ENCODE measurements at regions not wholly inside any gene's neighbourhood (a gene's known extent, or its start where the extent isn't known, plus 50 kb on each side); places are given as distances from the start of the nearest gene placed in this dataset.

DNA sequence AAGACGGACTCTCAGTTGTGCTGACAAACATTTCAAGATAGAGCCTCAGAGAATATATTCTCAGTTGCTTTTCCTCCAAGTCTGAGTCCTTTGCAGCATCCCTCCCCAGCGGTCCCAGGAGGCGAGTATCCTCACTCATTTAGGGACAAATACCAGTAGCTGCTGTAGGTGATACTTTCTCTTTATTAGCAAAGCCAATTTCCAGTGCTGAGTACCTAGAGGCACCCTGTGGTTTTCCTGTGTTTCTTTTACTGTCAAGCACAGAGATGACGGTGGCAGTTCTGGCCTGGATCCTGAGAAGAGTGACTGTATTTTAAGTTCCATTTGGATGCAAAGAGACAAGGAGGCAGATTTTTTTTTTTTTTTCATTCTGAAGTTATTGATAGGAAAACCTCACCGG lies 1058.4 kb downstream of the SORCS3 start:
- no peaks in the 10 kb centered on the region for H3K36me3 Mint-ChIP-seq (ENCODE audit: low read depth)
- no peaks in the 10 kb centered on the region for H3K27me3 Mint-ChIP-seq
- intact Hi-C loops (cut with micrococcal nuclease): no loop called here
- DNase-seq: no peak
- no peaks in the 10 kb centered on the region for H3K9me3 Mint-ChIP-seq
- H3K4me1 Mint-ChIP-seq: no peaks in the 10 kb centered on the region
- no peak overlapping the region for H3K4me3 Mint-ChIP-seq
- no peak overlapping the region for H3K27ac Mint-ChIP-seq

DNA sequence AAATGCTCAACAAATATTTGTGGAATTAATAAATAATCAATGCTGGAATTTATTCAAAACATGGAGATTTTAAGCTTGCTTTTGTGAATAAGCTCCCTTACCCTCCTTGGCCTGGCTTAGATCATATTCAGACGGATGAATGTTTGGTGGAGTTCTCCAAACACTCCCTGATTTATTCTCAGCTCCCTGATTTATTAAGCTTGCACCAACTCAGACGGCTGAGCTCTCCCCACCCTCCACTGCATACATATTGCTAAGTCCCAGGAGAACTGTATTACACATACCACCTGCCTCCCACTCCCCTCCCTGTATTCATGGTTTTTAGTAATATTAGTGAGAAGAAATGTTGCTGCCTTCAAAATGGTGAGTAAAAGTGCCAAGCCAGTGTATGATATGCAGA lies 1057.5 kb downstream of the SORCS3 start:
- no peak overlapping the region for H3K4me3 Mint-ChIP-seq
- no peaks in the 10 kb centered on the region for H3K27me3 Mint-ChIP-seq
- intact Hi-C loops (cut with micrococcal nuclease): no loop called here
- H3K4me1 Mint-ChIP-seq: no peaks in the 10 kb centered on the region
- no peaks in the 10 kb centered on the region for H3K9me3 Mint-ChIP-seq
- no peaks in the 10 kb centered on the region for H3K36me3 Mint-ChIP-seq (ENCODE audit: low read depth)
- no peak overlapping the region for H3K27ac Mint-ChIP-seq
- DNase-seq: no peak

DNA sequence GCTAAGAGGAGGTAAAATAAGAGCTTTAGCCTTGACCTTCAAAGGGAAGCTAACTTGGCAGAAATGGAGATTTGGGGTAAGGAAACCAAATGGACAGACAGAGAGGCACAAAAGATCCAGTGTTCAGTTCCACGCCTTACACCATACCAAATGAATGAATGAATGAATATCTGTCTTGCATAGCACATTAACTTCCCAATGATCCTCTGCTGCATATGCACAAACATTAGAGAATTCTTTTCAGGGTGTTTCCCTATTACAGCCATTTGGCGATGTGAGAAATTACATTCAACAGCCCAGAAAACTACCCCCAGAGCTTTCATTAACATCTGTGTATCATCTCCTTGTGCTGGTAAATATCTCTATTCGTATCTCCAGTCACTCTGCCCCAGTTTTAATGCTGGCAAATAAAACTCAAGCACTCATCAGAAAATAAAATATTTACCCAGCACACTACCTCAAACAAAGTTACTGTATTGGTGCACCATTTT lies 1056.2 kb downstream of the SORCS3 start:
- Mint-ChIP-seq H3K36me3 (ENCODE audit: low read depth) (no peaks in the 10 kb centered on the region), H3K27ac (no peak overlapping the region), H3K9me3 (no peaks in the 10 kb centered on the region), H3K4me3 (no peak overlapping the region), H3K4me1 (no peaks in the 10 kb centered on the region), H3K27me3 (no peaks in the 10 kb centered on the region)
- DNase-seq: no peak
- intact Hi-C loops (cut with micrococcal nuclease): no loop called here

DNA sequence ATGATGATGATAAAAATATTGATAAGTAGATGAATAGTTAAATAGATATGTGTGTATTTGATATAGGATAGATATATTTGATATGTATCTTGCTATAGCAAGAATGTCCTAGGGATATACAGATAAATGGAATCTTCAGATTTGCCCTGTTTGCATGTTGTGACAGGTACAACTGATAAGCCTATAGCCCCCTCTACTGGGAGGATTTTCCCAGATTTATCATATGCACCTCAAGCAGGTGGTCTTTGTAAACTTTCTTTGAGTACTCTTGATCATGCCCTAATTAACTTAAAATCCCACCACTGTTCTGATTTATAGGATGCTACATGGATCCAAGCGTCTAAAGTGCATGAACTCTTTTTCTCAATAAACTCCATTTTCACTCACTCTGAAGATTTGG lies 1050.7 kb downstream of the SORCS3 start:
- Mint-ChIP-seq H3K9me3 (no peaks in the 10 kb centered on the region), H3K4me3 (no peak overlapping the region), H3K36me3 (ENCODE audit: low read depth) (no peaks in the 10 kb centered on the region), H3K4me1 (no peaks in the 10 kb centered on the region), H3K27ac (no peak overlapping the region), H3K27me3 (no peaks in the 10 kb centered on the region)
- intact Hi-C loops (cut with micrococcal nuclease): no loop called here
- DNase-seq: no peak

DNA sequence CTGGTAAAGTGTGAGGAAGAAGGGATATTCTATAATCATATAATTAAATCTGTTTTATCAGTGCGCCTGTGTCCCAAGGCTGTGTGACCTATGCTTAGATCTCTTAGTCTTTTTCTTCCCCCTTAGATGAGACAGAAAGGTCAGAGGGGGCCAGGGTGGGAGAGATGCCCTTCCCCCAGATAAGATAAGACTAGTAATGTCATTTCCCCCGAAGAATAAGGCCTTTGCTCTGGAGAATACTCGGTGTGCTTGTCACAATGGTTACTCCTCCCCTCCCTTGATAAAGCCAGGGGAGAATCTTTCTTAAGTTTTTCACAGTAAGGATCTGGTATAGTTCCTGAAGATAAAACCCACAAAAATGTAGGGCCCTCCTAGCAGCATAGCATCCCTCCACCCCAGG lies 1041.8 kb downstream of the SORCS3 start:
- Mint-ChIP-seq H3K27me3 (no peaks in the 10 kb centered on the region), H3K36me3 (ENCODE audit: low read depth) (no peaks in the 10 kb centered on the region)
- intact Hi-C loops (cut with micrococcal nuclease): no loop called here

DNA sequence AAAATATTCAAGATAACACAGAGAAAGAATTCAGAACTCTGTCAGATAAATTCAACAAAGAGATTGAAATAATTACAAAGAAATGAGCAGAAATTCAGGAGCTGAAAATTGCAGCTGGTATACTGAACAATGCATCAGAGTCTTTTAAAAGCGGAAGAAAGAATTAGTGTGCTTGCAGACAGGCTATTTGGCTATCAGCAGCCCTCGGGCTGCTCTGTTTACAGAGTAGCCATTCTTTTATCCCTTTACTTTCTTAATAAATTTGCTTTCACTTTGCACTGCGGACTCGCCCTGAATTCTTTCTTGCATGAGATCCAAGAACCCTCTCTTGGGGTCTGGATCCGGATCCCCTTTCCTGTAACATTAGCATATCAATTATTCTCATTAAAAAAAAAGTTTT lies 1040.0 kb downstream of the SORCS3 start:
- DNase-seq: no peak
- H3K9me3 Mint-ChIP-seq: peaks cover 3% of the 10 kb centered on the region
- no peaks in the 10 kb centered on the region for H3K4me1 Mint-ChIP-seq
- H3K4me3 Mint-ChIP-seq: no peak overlapping the region
- no peaks in the 10 kb centered on the region for H3K36me3 Mint-ChIP-seq (ENCODE audit: low read depth)
- no peaks in the 10 kb centered on the region for H3K27me3 Mint-ChIP-seq
- H3K27ac Mint-ChIP-seq: no peak overlapping the region
- intact Hi-C loops (cut with micrococcal nuclease): no loop called here

More for the DNA sequence above, 1041.8 kb downstream of the SORCS3 start:
- Mint-ChIP-seq H3K4me1 (no peaks in the 10 kb centered on the region), H3K9me3 (peaks cover 5% of the 10 kb centered on the region), H3K27ac (no peak overlapping the region), H3K4me3 (no peak overlapping the region)
- no peak for DNase-seq

DNA sequence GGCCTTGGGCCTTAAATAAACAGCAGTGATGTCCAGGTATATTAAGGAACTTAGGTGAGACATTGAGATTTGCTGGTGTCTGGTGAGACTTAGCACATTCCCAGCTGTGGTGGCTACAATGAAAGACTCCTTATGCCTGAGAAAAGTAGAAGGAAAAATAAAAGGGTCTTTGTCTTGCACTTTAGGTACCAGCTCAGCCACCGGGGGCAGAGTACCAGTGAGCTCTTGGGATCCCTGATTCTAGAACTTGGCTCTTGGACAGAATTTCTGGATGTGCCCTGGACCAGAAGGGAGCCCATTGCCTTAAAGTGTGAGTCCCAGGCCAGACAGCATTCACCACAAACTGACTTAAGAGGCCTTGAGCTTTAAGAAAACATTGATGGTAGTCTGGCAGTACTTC lies 1038.7 kb downstream of the SORCS3 start:
- no peaks in the 10 kb centered on the region for H3K27me3 Mint-ChIP-seq
- DNase-seq: no peak
- peaks cover 6% of the 10 kb centered on the region for H3K9me3 Mint-ChIP-seq
- intact Hi-C loops (cut with micrococcal nuclease): no loop called here
- H3K4me3 Mint-ChIP-seq: no peak overlapping the region
- H3K4me1 Mint-ChIP-seq: no peaks in the 10 kb centered on the region
- no peak overlapping the region for H3K27ac Mint-ChIP-seq
- H3K36me3 Mint-ChIP-seq (ENCODE audit: low read depth): no peaks in the 10 kb centered on the region

DNA sequence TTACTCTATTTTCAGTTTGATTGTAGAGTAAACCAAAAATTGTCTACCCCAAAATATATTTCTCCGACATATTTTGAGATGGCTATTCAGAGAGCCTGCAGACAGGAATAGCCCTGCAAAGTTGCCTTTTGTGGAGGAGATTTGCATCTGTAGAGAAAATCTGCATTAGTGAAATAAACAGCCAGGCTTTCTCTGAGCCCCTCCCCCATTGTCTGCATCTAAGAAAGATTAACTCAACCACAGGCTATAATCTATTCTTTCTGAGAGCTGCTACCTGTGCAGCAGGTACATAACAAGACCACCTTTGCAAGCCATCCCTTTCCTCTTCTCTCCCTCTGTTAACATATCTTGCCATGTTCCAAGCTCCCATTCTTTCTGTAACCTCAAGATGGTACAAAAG lies 1034.2 kb downstream of the SORCS3 start:
- Mint-ChIP-seq H3K4me1 (no peaks in the 10 kb centered on the region), H3K4me3 (no peak overlapping the region), H3K27ac (no peak overlapping the region), H3K36me3 (ENCODE audit: low read depth) (no peaks in the 10 kb centered on the region), H3K9me3 (peaks cover 4% of the 10 kb centered on the region), H3K27me3 (no peaks in the 10 kb centered on the region)
- intact Hi-C loops (cut with micrococcal nuclease): no loop called here
- no peak for DNase-seq

DNA sequence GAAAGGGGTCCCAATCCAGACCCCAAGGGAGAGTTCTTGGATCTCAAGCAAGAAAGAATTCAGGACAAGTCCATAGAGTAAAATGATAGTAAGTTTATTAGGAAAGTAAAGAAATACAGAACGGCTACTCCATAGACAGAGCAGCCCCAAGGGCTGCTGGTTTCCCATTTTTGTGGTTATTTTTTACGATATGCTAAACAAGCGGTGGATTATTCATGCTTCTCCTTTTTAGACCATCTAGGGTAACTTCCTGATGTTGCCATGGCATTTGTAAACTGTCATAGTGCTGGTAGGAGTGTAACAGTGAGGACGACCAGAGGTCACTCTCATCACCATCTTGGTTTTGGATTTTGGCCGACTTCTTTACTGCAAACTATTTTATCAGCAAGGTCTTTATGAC lies 1033.4 kb downstream of the SORCS3 start:
- Mint-ChIP-seq H3K27ac (no peak overlapping the region), H3K4me3 (no peak overlapping the region), H3K27me3 (no peaks in the 10 kb centered on the region), H3K4me1 (no peaks in the 10 kb centered on the region), H3K36me3 (ENCODE audit: low read depth) (no peaks in the 10 kb centered on the region), H3K9me3 (peaks cover 4% of the 10 kb centered on the region)
- intact Hi-C loops (cut with micrococcal nuclease): no loop called here
- DNase-seq: no peak

DNA sequence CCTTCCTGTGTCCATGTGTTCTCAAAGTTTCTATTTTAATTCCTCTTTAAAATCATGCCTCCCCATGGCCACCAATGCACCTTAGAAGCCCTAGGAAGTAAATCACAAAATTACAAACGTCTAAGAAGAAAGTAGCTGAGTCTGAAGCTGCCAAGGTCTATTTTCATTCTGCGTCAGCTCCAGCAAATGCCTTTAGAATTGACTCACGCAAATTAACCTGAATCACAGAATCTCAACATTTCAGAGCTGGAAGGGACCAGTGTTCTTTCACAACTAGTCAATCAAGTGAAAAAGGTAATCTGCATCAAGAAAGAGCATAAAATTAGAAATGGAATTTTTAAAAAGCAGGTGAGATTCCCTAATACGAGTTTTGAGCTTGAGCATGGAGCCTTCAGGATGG lies 1017.6 kb downstream of the SORCS3 start:
- DNase-seq: no peak
- Mint-ChIP-seq H3K9me3 (no peaks in the 10 kb centered on the region), H3K27ac (no peak overlapping the region), H3K4me1 (no peaks in the 10 kb centered on the region), H3K4me3 (no peak overlapping the region), H3K36me3 (ENCODE audit: low read depth) (no peaks in the 10 kb centered on the region), H3K27me3 (no peaks in the 10 kb centered on the region)
- intact Hi-C loops (cut with micrococcal nuclease): no loop called here

DNA sequence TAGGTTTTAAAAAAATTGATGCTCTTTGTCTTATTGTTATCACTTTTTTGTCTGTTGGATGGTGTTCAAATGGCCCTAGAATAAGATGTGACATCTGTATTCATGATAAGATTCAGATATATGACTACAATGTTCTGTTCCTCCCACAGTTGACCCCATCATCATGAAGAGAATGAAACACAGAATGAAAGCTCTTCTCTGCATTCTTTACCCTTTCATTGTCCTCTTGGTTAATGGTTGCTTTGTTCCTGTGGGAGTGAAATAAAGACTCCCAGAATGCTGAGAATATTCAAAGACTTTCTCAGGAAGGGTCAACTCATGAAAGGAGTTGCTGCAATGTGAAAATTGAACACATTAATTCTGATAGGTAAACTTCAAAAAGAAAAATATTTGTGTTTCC lies 1015.8 kb downstream of the SORCS3 start:
- DNase-seq: no peak
- Mint-ChIP-seq H3K9me3 (no peaks in the 10 kb centered on the region), H3K27ac (no peak overlapping the region), H3K36me3 (ENCODE audit: low read depth) (no peaks in the 10 kb centered on the region), H3K4me1 (no peaks in the 10 kb centered on the region), H3K27me3 (no peaks in the 10 kb centered on the region), H3K4me3 (no peak overlapping the region)
- intact Hi-C loops (cut with micrococcal nuclease): no loop called here

DNA sequence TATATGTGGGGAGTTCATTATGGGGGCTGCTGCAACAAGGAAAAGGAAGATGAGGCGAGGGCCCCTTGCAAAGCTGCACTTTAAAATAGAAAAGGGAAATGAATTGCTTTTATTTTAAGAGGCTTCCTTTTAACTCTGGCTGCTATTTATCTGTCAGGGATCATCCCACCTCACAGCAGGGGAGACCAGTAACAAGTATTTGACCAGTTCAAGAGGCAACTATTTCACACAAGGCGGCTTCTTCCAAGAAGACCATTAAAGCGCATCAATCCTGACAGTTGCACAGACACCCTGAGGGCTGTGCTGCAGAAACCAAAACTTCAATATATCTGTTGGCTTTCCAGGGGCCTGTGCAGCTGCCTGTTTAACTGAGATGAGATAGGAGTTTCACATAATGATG lies 1009.2 kb downstream of the SORCS3 start:
- Mint-ChIP-seq H3K4me3 (no peak overlapping the region), H3K36me3 (ENCODE audit: low read depth) (no peaks in the 10 kb centered on the region), H3K27me3 (no peaks in the 10 kb centered on the region), H3K27ac (no peak overlapping the region), H3K9me3 (no peaks in the 10 kb centered on the region), H3K4me1 (no peaks in the 10 kb centered on the region)
- DNase-seq: no peak
- intact Hi-C loops (cut with micrococcal nuclease): no loop called here

DNA sequence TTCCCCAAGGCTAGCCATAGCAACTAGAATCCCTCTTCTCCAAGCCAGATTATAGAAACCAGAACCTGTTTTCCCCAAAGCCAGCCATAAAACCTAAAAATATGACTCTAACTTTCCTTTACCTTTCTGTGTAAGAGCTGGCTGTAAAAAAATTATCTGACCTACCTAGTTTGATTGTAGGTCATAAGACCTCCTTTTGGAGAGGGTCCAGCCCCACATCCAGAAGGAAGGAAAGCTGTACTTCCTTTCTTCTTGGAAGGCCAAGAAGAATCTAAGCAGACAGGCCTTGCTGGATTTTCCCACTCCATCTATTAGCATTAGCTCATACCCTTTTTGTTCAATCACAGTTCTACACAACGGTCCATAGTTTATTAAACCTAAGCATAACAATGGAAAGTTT lies 1006.3 kb downstream of the SORCS3 start:
- Mint-ChIP-seq H3K9me3 (no peaks in the 10 kb centered on the region), H3K27me3 (no peaks in the 10 kb centered on the region), H3K4me3 (no peak overlapping the region), H3K27ac (no peak overlapping the region), H3K36me3 (ENCODE audit: low read depth) (no peaks in the 10 kb centered on the region), H3K4me1 (no peaks in the 10 kb centered on the region)
- DNase-seq: no peak
- intact Hi-C loops (cut with micrococcal nuclease): no loop called here

DNA sequence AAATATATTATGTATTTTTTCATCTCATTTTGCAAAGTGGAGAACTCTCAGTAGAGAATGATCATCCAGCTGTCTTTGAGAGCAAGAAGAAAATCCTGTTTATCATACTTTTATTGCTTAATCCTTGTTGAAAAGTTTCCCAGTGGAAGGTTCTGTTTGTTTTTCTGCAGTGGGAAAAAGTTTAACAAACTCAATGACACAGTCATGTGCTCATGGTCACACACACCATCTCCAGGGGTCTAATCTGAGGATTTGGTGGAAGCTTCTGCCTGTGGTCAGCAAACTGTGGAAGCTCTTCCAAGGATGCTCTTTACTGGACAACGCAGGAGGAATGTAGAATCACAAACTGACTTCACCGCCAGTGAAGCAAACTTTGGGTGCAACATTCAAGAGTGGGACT lies 1003.9 kb downstream of the SORCS3 start:
- no peak overlapping the region for H3K27ac Mint-ChIP-seq
- H3K27me3 Mint-ChIP-seq: no peaks in the 10 kb centered on the region
- H3K36me3 Mint-ChIP-seq (ENCODE audit: low read depth): no peaks in the 10 kb centered on the region
- H3K4me3 Mint-ChIP-seq: no peak overlapping the region
- H3K9me3 Mint-ChIP-seq: no peaks in the 10 kb centered on the region
- intact Hi-C loops (cut with micrococcal nuclease): no loop called here
- DNase-seq: no peak
- H3K4me1 Mint-ChIP-seq: no peaks in the 10 kb centered on the region

DNA sequence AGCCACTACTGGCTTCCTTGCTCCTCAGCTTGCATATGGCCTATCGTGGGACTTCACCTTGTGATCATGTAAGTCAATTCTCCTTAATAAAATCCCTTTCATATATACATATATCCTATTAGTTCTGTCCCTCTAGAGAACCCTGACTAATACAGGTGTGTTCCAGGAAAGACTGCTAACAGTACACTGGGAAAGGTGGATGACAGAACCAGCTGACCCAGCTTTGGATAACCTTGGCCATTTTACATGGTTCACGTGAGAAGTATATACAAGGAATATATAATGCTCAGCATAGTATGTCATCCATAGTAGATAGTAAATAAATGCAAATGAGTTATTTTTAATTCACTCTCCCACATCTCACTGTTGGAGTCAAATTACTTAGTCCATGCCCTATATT lies 1003.5 kb downstream of the SORCS3 start:
- Mint-ChIP-seq H3K4me1 (no peaks in the 10 kb centered on the region), H3K27ac (no peak overlapping the region), H3K4me3 (no peak overlapping the region), H3K36me3 (ENCODE audit: low read depth) (no peaks in the 10 kb centered on the region), H3K9me3 (no peaks in the 10 kb centered on the region), H3K27me3 (no peaks in the 10 kb centered on the region)
- no peak for DNase-seq
- intact Hi-C loops (cut with micrococcal nuclease): no loop called here
